GM10248 (cell line): ENCODE measurements at regions not wholly inside any gene's neighbourhood (a gene's known extent, or its start where the extent isn't known, plus 50 kb on each side); places are given as distances from the start of the nearest gene placed in this dataset.

ENCODE experiments used
- CTCF ChIA-PET: fragments of 300-600 bp; sonication (Branson Sonifier 250); formaldehyde crosslinking; extraction: SDS; loops from one replicate; lab custom pipeline; 2021; ENCODE audit warnings: antibody characterized with exemption; lab: Yijun Ruan, JAX
- POLR2A ChIA-PET: fragments of 350-650 bp; sonication (Branson Sonifier 250); formaldehyde crosslinking; extraction: SDS; loops from one replicate; lab custom pipeline; 2020; ENCODE audit warnings: antibody characterized with exemption; lab: Yijun Ruan, JAX
- DNase-seq: peaks from one replicate; pipeline ENCODE4 v3.0.0; 2012; ENCODE audit errors: extremely low spot score
- CTCF ChIP-seq: IDR thresholded peaks from 2 replicates; pipeline ENCODE4 v1.5.1; 2012; ENCODE audit warnings: mild to moderate bottlenecking, low read depth; ENCODE audit errors: extremely low read depth, missing control alignments, control extremely low read depth

DNA sequence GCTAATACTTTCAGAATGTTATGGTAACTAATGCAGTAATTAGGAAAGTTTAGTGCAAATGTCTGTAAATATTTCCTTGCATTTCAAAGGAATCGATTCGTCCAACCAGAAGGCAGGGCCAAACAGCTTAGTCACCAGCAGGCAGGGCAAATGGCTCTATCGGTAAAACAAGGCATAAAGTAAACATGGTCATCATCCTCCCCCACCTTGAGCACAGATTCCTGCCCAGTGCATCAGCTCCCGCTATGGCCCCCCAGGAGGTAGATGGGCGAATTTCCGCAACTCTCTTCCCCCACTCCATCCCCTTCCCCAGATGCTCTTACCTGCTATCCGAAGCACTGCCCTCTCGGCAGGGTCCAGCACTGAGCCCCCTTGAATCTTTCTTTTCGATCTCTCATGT, 103.8 kb upstream of the BEND6 start:
- TF ChIP-seq CTCF, result no peak
- ChIA-PET CTCF (interaction anchor here (0.6 to 6.4 kb wide), 61 partner anchors 11 to 492 kb away, joined by 3 to 109 read pairs (median 5); partner anchors contain the start of gene DST), POLR2A (interaction anchor here (0.7 to 0.8 kb wide), 2 partner anchors 138 to 213 kb away, joined by 3 read pairs; no protein-coding TSS in a partner anchor)
- no peak for DNase-seq

GRCh38 chr6:56850626-56851025, 104.3 kb upstream of the BEND6 start:
- CTCF ChIA-PET, result interaction anchor here (0.9 to 6.4 kb wide), 34 partner anchors 10 to 308 kb away, joined by 3 to 109 read pairs (median 6); no protein-coding TSS in a partner anchor
- no peak for DNase-seq
- no peak for TF ChIP-seq CTCF
- POLR2A ChIA-PET, result interaction anchor here (0.7 to 0.8 kb wide), 2 partner anchors 137 to 213 kb away, joined by 3 read pairs; no protein-coding TSS in a partner anchor

DNA sequence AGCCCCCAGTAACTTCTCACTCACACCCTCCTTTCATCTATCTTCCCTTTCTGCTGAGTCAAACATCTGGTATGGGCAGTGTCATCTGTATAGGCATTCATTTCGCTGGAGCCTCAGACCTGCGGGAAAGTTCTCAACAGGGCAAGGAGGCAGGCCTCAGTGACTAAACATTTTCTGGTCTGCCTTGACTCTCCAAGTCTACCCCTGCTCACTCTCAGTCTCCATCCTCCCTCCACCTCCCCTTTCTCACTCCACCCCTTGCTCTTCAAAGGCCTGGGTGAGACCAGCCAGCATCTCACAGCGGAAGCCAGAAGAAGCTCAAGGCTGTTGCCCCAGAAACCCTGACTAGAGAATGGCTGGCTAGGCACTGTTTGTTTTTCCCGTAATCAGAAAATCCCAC, 105.0 kb upstream of the BEND6 start:
- DNase-seq, result no peak
- TF ChIP-seq CTCF, result no peak
- POLR2A ChIA-PET, result no interaction called here
- CTCF ChIA-PET, result interaction anchor here (1.2 to 6.4 kb wide), 10 partner anchors 10 to 255 kb away, joined by 3 to 109 read pairs (median 12); no protein-coding TSS in a partner anchor

DNA sequence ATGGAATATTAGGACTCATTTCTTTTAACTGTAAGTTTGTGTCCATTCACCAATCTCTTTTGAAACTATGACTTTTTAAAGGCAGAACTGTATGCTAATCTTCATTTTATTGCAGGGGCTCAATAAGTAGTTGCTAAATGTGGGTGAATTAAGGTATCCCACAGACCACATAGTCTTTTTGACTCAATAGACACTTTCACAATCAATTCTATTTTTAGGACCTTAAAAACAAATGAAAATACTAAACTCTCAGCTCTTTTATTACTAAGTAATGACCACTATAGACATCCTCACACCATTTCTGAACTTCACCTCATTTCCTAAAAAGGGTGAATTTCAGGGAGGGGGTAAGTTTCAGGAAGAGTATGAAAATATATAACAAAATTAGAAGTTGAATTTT, 106.8 kb upstream of the BEND6 start:
- POLR2A ChIA-PET, result no interaction called here
- TF ChIP-seq CTCF, result no peak
- DNase-seq, result no peak
- CTCF ChIA-PET, result interaction anchor here (1.2 to 6.3 kb wide), 7 partner anchors 11 to 213 kb away, joined by 3 to 63 read pairs (median 3); no protein-coding TSS in a partner anchor

GRCh38 chr6:56845032-56845431, 109.9 kb upstream of the BEND6 start:
- ChIA-PET CTCF (interaction anchor here (0.7 to 2.4 kb wide), 11 partner anchors 9 to 250 kb away, joined by 3 to 18 read pairs (median 4); no protein-coding TSS in a partner anchor), POLR2A (no interaction called here)
- TF ChIP-seq CTCF, result no peak
- DNase-seq, result no peak

- TF ChIP-seq CTCF, result peak; percentile 52
- CTCF ChIA-PET, result interaction anchor here (0.6 to 2.4 kb wide), 21 partner anchors 9 to 295 kb away, joined by 3 to 18 read pairs (median 5); no protein-coding TSS in a partner anchor
- DNase-seq, result peak; percentile 87
- POLR2A ChIA-PET, result interaction anchor here (1.0 kb wide), 1 partner anchor 92 kb away, joined by 3 read pairs; no protein-coding TSS in a partner anchor
Observed at GRCh38 chr6:56843476-56844349, 111.2 kb upstream of the BEND6 start.
